ENCODE measurements at regions not wholly inside any gene's neighbourhood (a gene's known extent, or its start where the extent isn't known, plus 50 kb on each side); places are given as distances from the start of the nearest gene placed in this dataset.

- no peak for DNase-seq (ENCODE audit: low read depth, low spot score)
Measured at GRCh38 chr4:83725336-83726085, 189.6 kb downstream of the GPAT3 start.

- DNase-seq (ENCODE audit: low read depth, low spot score) = no peak
Measured at GRCh38 chr4:83724485-83725335, 188.8 kb downstream of the GPAT3 start.

GRCh38 chr4:83723609-83724008, 187.7 kb downstream of the GPAT3 start:
- DNase-seq (ENCODE audit: low read depth, low spot score) = no peak

GRCh38 chr4:83722730-83723269, 186.9 kb downstream of the GPAT3 start:
- DNase-seq (ENCODE audit: low read depth, low spot score) = no peak

GRCh38 chr4:83716874-83717273, 181.0 kb downstream of the GPAT3 start:
- no peak for DNase-seq (ENCODE audit: low read depth, low spot score)

- no peak for DNase-seq (ENCODE audit: low read depth, low spot score)
Measured at GRCh38 chr4:83712890-83713289, 177.0 kb downstream of the GPAT3 start.

- DNase-seq (ENCODE audit: low read depth, low spot score) = no peak
Measured at GRCh38 chr4:83709627-83710026, 173.7 kb downstream of the GPAT3 start.

- DNase-seq (ENCODE audit: low read depth, low spot score) = no peak
Measured at GRCh38 chr4:83708500-83709175, 172.7 kb downstream of the GPAT3 start.

- no peak for DNase-seq (ENCODE audit: low read depth, low spot score)
Measured at GRCh38 chr4:83704786-83705185, 168.9 kb downstream of the GPAT3 start.

- no peak for DNase-seq (ENCODE audit: low read depth, low spot score)
Measured at GRCh38 chr4:83703752-83704151, 167.8 kb downstream of the GPAT3 start.

- DNase-seq (ENCODE audit: low read depth, low spot score) = no peak
Measured at GRCh38 chr4:83701041-83701440, 165.1 kb downstream of the GPAT3 start.

- DNase-seq (ENCODE audit: low read depth, low spot score) = no peak
Measured at GRCh38 chr4:83699358-83699757, 163.4 kb downstream of the GPAT3 start.

- DNase-seq (ENCODE audit: low read depth, low spot score) = no peak
Measured at GRCh38 chr4:83692028-83692427, 156.1 kb downstream of the GPAT3 start.

GRCh38 chr4:83686166-83686565, 150.3 kb downstream of the GPAT3 start:
- no peak for DNase-seq (ENCODE audit: low read depth, low spot score)

- no peak for DNase-seq (ENCODE audit: low read depth, low spot score)
Measured at GRCh38 chr4:83679692-83680091, 143.8 kb downstream of the GPAT3 start.

GRCh38 chr4:83679254-83679653, 143.3 kb downstream of the GPAT3 start:
- DNase-seq (ENCODE audit: low read depth, low spot score) = no peak

- no peak for DNase-seq (ENCODE audit: low read depth, low spot score)
Measured at GRCh38 chr4:83677656-83678055, 141.7 kb downstream of the GPAT3 start.

GRCh38 chr4:83664741-83665140, 128.8 kb downstream of the GPAT3 start:
- DNase-seq (ENCODE audit: low read depth, low spot score) = no peak

GRCh38 chr4:83664071-83664470, 128.2 kb downstream of the GPAT3 start:
- DNase-seq (ENCODE audit: low read depth, low spot score) = no peak

GRCh38 chr4:83662204-83662603, 126.3 kb downstream of the GPAT3 start:
- DNase-seq (ENCODE audit: low read depth, low spot score) = no peak

GRCh38 chr4:83661359-83661758, 125.5 kb downstream of the GPAT3 start:
- DNase-seq (ENCODE audit: low read depth, low spot score) = no peak

GRCh38 chr4:83660578-83660977, 124.7 kb downstream of the GPAT3 start:
- no peak for DNase-seq (ENCODE audit: low read depth, low spot score)

Data from astrocyte of the hippocampus (primary cell).